BLaER1 (cell line): ENCODE measurements at regions not wholly inside any gene's neighbourhood (a gene's known extent, or its start where the extent isn't known, plus 50 kb on each side); places are given as distances from the start of the nearest gene placed in this dataset.
A peak's percentile ranks its signal among the peaks of the same experiment; 100 is the strongest.

Experiments
- H3K27ac ChIP-seq: shearing (Covaris generic); formaldehyde crosslinking; 2 replicates; pipeline ENCODE4 v1.8.1; 2022
- H3K27me3 ChIP-seq: shearing (Covaris generic); formaldehyde crosslinking; 2 replicates; pipeline ENCODE4 v1.8.1; 2022
- H3K36me3 ChIP-seq: shearing (Covaris generic); formaldehyde crosslinking; 2 replicates; pipeline ENCODE4 v1.8.1; 2022
- H3K4me1 ChIP-seq: shearing (Covaris generic); formaldehyde crosslinking; 2 replicates; pipeline ENCODE4 v1.8.1; 2022
- H3K4me2 ChIP-seq: shearing (Covaris generic); formaldehyde crosslinking; 2 replicates; pipeline ENCODE4 v1.8.1; 2022
- H3K4me3 ChIP-seq: shearing (Covaris generic); formaldehyde crosslinking; 2 replicates; pipeline ENCODE4 v1.8.1; 2022
- H3K9ac ChIP-seq: shearing (Covaris generic); formaldehyde crosslinking; 2 replicates; pipeline ENCODE4 v1.8.1; 2022
- H3K9me3 ChIP-seq: shearing (Covaris generic); formaldehyde crosslinking; 2 replicates; pipeline ENCODE4 v1.8.1; 2022
- H4K20me1 ChIP-seq: shearing (Covaris generic); formaldehyde crosslinking; 2 replicates; pipeline ENCODE4 v1.8.1; 2022
- Cebpa-rat ChIP-seq: shearing (Covaris generic); IDR thresholded peaks from 2 replicates; pipeline ENCODE4 v1.8.1; 2022

DNA sequence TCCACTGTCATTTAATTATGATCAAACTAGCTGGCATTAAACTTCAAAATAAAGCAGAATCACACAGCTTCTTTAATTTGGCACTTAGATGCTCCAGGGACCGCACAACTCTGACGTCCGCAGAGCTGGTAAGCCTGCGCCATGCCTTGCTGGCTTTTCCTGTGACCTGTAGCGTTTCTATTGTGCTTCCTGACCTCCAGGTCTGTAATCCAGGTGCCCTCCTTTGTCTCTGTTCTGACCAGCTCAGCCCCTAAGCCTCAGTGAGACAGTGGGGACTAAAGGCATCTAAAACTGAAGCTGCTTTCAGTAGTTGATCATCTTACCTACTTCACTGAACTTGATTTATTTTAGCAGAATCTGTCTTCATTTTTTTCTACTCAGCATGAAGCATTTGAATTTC lies 249.7 kb upstream of the RGPD4 start:
- H3K27ac ChIP-seq, result no peak overlapping the region
- H3K36me3 ChIP-seq, result no peaks in the 10 kb centered on the region
- no peaks in the 10 kb centered on the region for H4K20me1 ChIP-seq
- no peak overlapping the region for H3K9ac ChIP-seq
- H3K4me2 ChIP-seq, result no peak overlapping the region
- no peaks in the 10 kb centered on the region for H3K9me3 ChIP-seq
- no peaks in the 10 kb centered on the region for H3K27me3 ChIP-seq
- no peaks in the 10 kb centered on the region for H3K4me1 ChIP-seq
- no peak for TF ChIP-seq Cebpa-rat
- H3K4me3 ChIP-seq, result no peak overlapping the region

DNA sequence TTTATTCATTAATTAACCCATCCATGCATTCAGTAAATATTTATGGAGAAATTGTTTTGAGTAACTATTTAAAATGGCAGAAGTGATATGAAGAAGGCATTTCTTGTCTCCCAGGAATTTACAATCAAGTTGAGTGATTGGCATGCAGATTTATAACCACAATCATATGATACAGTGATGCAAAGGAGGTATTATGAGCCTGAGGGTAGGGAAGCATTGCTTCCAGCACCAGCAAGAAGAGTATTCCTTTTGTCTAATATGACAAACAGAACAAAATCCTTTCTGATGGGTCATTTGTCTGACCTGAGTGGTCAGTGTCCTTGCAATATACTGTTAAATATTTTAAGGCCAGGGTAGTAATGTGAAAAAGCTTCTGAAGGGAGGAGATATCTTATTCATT lies 244.2 kb upstream of the RGPD4 start:
- Histone ChIP-seq H3K9ac (no peak overlapping the region), H3K9me3 (no peaks in the 10 kb centered on the region)
- no peak for TF ChIP-seq Cebpa-rat

DNA sequence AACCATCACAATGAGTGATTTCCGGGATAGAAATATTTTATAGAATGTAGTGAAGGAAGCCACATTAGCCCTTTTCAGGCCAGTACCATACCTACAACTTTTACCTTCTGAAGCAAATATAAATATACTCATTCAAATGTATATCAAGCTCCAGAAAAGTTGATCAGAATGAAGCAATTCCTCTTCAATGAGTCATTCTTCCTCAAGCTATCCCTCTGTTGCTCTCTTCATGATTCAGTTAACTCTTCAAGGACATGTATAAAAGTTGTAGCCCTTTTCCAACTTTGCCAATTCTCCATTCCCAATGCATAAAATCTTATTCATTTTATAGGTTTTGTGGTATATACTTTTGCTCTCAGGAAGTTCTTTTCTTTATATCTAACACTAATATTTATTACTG lies 242.1 kb upstream of the RGPD4 start:
- H4K20me1 ChIP-seq, result no peaks in the 10 kb centered on the region
- no peaks in the 10 kb centered on the region for H3K36me3 ChIP-seq
- no peak overlapping the region for H3K9ac ChIP-seq
- H3K4me1 ChIP-seq, result peaks cover 14% of the 10 kb centered on the region
- H3K4me3 ChIP-seq, result no peak overlapping the region
- no peak overlapping the region for H3K4me2 ChIP-seq
- H3K27ac ChIP-seq, result no peak overlapping the region
- TF ChIP-seq Cebpa-rat, result no peak
- H3K9me3 ChIP-seq, result no peaks in the 10 kb centered on the region
- no peaks in the 10 kb centered on the region for H3K27me3 ChIP-seq

More for the DNA sequence above, 244.2 kb upstream of the RGPD4 start:
- H4K20me1 ChIP-seq, result no peaks in the 10 kb centered on the region
- no peak overlapping the region for H3K4me3 ChIP-seq
- no peak overlapping the region for H3K27ac ChIP-seq
- no peak overlapping the region for H3K4me2 ChIP-seq
- H3K36me3 ChIP-seq, result no peaks in the 10 kb centered on the region
- H3K27me3 ChIP-seq, result no peaks in the 10 kb centered on the region
- H3K4me1 ChIP-seq, result no peaks in the 10 kb centered on the region

DNA sequence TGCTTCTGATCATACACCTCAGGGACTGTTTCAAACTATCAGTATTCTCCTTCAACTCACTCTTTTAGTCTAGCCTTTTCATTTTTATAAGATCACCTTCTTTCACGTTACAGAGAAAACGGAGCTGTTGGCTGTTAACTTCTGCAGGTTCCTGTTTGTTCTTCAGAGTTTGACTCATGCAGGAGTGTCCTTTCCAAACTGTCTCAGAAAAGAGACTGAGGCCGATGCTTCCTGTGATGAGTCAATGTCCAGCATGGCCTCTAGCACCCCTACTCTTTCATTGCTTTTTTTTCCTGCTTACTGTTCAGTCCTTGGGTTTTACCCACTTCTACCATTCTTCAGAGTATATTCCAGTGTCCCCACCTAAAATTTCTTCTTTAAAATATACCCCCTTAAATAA lies 240.8 kb upstream of the RGPD4 start:
- H3K36me3 ChIP-seq, result no peaks in the 10 kb centered on the region
- peaks cover 26% of the 10 kb centered on the region for H3K4me1 ChIP-seq
- no peaks in the 10 kb centered on the region for H3K27me3 ChIP-seq
- H3K4me3 ChIP-seq, result no peak overlapping the region
- TF ChIP-seq Cebpa-rat, result no peak
- H3K27ac ChIP-seq, result no peak overlapping the region
- H4K20me1 ChIP-seq, result no peaks in the 10 kb centered on the region
- H3K9me3 ChIP-seq, result no peaks in the 10 kb centered on the region
- no peak overlapping the region for H3K4me2 ChIP-seq
- no peak overlapping the region for H3K9ac ChIP-seq

DNA sequence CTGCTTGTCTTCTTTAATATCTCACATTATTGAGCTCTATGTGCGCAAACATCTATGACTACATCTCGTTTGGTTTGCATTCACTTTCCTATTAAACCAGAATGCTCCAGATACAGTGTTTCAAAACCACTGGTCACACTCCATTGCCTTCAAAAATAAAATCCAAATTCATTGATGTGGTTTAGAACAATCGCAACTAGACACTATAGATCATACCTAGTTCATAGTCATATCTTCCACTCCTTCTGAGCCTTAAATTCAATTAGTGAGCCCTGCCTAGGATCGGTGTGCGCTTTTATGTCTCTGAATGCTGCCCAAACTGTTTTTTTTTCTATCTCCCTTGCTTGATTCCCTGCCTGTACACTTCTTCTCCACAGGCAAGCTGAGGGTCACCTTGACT lies 238.5 kb upstream of the RGPD4 start:
- Histone ChIP-seq H3K9me3 (no peaks in the 10 kb centered on the region), H4K20me1 (no peaks in the 10 kb centered on the region), H3K9ac (no peak overlapping the region), H3K36me3 (no peaks in the 10 kb centered on the region), H3K4me1 (peaks cover 49% of the 10 kb centered on the region), H3K27me3 (no peaks in the 10 kb centered on the region), H3K4me2 (peak overlapping the region; percentile 42), H3K4me3 (no peak overlapping the region), H3K27ac (no peak overlapping the region)
- TF ChIP-seq Cebpa-rat, result no peak

DNA sequence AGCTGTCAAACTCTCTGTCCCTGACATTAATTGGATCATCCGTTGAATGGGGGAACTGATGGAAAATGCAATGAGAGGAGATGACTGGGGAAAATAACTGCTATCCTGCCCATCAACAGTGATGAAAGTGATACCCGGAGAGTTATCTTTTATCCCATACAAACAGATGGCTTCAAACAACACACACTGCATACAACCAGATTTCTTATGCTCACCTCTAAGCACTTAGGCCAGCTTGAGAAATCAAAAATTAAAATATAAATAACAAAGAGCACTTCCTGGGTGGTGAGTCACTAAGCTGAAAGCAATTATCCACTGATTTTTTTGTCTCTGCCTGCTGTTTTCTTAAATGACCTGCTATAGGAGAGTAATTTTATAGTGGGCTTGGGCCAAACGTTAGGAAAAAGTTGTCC lies 237.6 kb upstream of the RGPD4 start:
- Histone ChIP-seq H3K27ac (no peak overlapping the region), H3K4me1 (peaks cover 49% of the 10 kb centered on the region), H3K9me3 (no peaks in the 10 kb centered on the region)

DNA sequence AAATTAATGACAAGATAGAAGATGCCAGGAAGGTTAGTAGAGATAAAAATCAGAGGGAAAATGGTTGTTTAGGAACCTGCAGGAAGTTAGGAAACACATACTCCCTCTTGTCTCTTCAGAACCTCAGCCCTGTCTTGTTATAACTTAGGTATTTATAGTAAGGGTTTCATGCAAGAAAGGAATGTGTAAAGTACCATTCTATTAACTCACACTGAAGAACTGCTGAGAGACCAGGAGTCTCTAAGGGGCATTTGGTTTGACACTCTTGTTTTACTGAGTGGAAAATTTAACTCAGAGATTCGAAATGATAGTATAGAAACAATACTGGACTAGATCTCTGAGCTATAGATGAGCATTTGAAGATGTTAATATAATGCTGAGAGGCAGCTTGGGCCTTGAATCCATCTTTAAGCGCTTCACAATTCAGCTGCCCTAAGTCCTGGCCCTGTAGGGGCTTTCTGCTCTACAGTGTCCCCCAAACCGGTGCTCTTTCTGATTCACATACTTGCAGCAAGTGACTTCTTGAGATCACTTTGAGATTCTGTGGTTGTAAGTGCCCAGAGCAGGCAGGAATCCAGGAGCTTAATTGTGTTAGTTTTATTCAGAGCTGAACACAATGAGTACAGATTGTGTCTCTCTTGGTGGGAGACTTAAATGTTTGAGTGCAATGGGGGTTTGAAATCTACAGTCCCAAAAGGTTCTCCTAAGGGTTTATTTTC lies 235.0 kb upstream of the RGPD4 start:
- peak overlapping the region; percentile 10; the same call in 1 of the 2 replicates for H3K4me3 ChIP-seq
- no peaks in the 10 kb centered on the region for H3K36me3 ChIP-seq
- no peak overlapping the region for H3K9ac ChIP-seq
- peak overlapping the region; percentile 47; the same call in 1 of the 2 replicates for H3K27ac ChIP-seq
- H3K27me3 ChIP-seq, result no peaks in the 10 kb centered on the region
- no peaks in the 10 kb centered on the region for H3K9me3 ChIP-seq
- TF ChIP-seq Cebpa-rat, result no peak
- H3K4me2 ChIP-seq, result peak overlapping the region; percentile 63
- H3K4me1 ChIP-seq, result peaks cover 49% of the 10 kb centered on the region
- no peaks in the 10 kb centered on the region for H4K20me1 ChIP-seq

More for the DNA sequence above, 237.6 kb upstream of the RGPD4 start:
- H4K20me1 ChIP-seq, result no peaks in the 10 kb centered on the region
- H3K4me2 ChIP-seq, result no peak overlapping the region
- TF ChIP-seq Cebpa-rat, result no peak
- no peak overlapping the region for H3K9ac ChIP-seq
- H3K4me3 ChIP-seq, result no peak overlapping the region
- no peaks in the 10 kb centered on the region for H3K36me3 ChIP-seq
- H3K27me3 ChIP-seq, result no peaks in the 10 kb centered on the region

DNA sequence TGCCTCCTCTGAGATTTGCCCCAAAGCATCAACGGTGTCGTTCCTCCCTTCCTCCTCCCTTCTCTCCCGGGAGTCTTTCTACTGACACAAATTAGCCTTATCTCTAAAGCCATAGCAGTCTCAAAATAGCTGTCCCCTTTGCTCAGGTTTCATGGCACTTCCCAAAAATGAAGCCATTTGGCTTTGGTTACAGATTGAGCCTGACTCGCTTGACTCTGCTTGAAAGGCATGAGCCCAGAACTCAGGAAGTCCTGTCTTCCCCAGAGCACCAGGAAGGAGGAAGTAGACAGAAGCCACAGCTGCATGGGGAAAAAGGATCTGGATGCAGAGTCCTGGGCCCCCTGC lies 234.4 kb upstream of the RGPD4 start:
- no peak overlapping the region for H3K9ac ChIP-seq
- peak overlapping the region; percentile 47; the same call in 1 of the 2 replicates for H3K27ac ChIP-seq
- TF ChIP-seq Cebpa-rat, result no peak
- H3K4me1 ChIP-seq, result peaks cover 49% of the 10 kb centered on the region
- peak overlapping the region; percentile 63 for H3K4me2 ChIP-seq
- H3K27me3 ChIP-seq, result no peaks in the 10 kb centered on the region
- peak overlapping the region; percentile 10; the same call in 1 of the 2 replicates for H3K4me3 ChIP-seq
- H4K20me1 ChIP-seq, result no peaks in the 10 kb centered on the region
- H3K36me3 ChIP-seq, result no peaks in the 10 kb centered on the region
- H3K9me3 ChIP-seq, result no peaks in the 10 kb centered on the region

DNA sequence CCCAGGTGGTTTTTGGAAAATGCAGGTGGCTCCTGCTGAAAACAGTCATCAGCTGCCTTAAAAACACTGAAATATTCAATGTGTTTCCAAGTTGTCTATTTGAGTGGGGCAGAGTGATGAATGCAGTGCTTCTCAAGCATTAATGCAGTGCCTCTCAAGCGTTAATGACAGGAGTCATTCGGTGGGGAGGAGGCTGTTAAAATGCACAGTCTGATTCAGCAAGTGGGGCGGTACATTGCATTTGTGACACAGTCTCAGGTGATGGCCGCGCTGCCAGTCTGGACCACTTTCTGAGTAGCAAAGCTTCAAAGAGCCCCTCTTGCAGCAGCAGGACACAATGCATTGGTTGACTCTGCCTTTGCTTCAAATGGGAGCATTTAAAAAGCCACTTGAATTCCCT lies 231.4 kb upstream of the RGPD4 start:
- Histone ChIP-seq H3K9me3 (no peaks in the 10 kb centered on the region), H3K27ac (no peak overlapping the region), H3K9ac (no peak overlapping the region), H3K4me2 (no peak overlapping the region), H3K4me1 (peaks cover 28% of the 10 kb centered on the region), H3K36me3 (no peaks in the 10 kb centered on the region), H3K27me3 (no peaks in the 10 kb centered on the region), H3K4me3 (no peak overlapping the region), H4K20me1 (no peaks in the 10 kb centered on the region)
- TF ChIP-seq Cebpa-rat, result no peak

DNA sequence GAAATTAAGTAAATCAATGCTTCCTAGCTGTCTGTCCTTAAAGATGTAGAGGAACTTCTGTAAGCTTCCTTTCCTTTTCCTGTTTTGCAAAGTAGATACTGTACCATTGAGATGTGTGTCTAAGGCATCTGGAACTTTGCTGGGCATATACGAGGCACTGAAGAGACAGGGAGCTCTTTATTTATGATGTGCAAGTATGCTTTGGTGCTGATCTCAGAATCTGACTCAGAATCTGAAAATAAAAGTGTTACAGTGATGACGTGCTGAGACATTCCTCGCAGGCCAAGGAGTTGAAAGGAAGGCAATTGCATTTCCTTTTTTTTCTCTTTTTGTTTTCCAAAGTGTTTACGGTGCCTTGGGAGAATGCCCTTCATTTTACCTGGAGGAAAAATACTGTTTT lies 230.9 kb upstream of the RGPD4 start:
- no peaks in the 10 kb centered on the region for H3K9me3 ChIP-seq
- H3K4me3 ChIP-seq, result no peak overlapping the region
- H3K9ac ChIP-seq, result no peak overlapping the region
- no peaks in the 10 kb centered on the region for H3K27me3 ChIP-seq
- no peaks in the 10 kb centered on the region for H3K36me3 ChIP-seq
- TF ChIP-seq Cebpa-rat, result no peak
- H3K27ac ChIP-seq, result no peak overlapping the region
- H4K20me1 ChIP-seq, result no peaks in the 10 kb centered on the region
- H3K4me2 ChIP-seq, result no peak overlapping the region
- peaks cover 24% of the 10 kb centered on the region for H3K4me1 ChIP-seq

DNA sequence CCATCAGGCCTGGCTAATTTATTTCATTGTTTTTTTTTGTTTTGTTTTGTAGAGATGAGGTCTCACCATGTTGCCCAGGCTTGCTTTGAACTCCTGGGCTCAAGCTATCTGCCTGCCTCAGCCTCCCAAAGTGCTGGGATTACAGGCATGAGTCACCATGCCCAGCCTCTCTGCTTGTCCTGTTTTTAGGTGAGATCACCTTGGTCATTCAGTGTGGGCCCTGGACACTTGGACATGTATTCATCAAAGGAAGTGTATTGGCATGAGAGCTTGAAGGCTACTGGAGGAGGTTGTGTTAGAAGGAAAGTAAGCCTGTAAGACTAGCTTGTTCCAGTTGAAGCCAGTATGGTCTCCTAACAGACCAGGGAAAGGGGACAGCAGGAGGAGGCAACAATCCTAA lies 229.2 kb upstream of the RGPD4 start:
- Histone ChIP-seq H4K20me1 (no peaks in the 10 kb centered on the region), H3K36me3 (no peaks in the 10 kb centered on the region), H3K4me3 (no peak overlapping the region), H3K4me1 (peaks cover 6% of the 10 kb centered on the region), H3K9ac (no peak overlapping the region), H3K27me3 (no peaks in the 10 kb centered on the region), H3K9me3 (no peaks in the 10 kb centered on the region), H3K4me2 (no peak overlapping the region), H3K27ac (no peak overlapping the region)
- TF ChIP-seq Cebpa-rat, result no peak
